OCI-LY7 (cell line): ENCODE measurements at regions not wholly inside any gene's neighbourhood (a gene's known extent, or its start where the extent isn't known, plus 50 kb on each side); places are given as distances from the start of the nearest gene placed in this dataset.

Experiments used
- BruUV-seq: library from RNA; stranded (reverse); fragments of 400-500 nt; replicated peaks from 2 replicates; lab custom pipeline; 2021; lab: Mats Ljungman, UMichigan
- CTCF ChIA-PET: fragments of 300-600 bp; sonication (Branson Sonifier 250); formaldehyde crosslinking; loops from one replicate; lab custom pipeline; 2022; ENCODE audit warnings: antibody characterized with exemption; ENCODE audit not compliant: unreplicated experiment; lab: Charles Lee
- POLR2A ChIA-PET: fragments of 300-600 bp; sonication (Branson Sonifier 250); formaldehyde crosslinking; loops from one replicate; lab custom pipeline; 2022; ENCODE audit warnings: antibody characterized with exemption; lab: Charles Lee
- DNase-seq: peaks from one replicate; pipeline ENCODE4 v3.0.0-alpha.2; 2015; ENCODE audit warnings: low spot score
- H2AFZ ChIP-seq: fragments of 200-600 bp; sonication (generic), shearing (Covaris generic); 2 replicates; pipeline ENCODE4 v1.6.1; 2014; ENCODE audit warnings: mild to moderate bottlenecking, antibody characterized with exemption, low read length, moderate library complexity
- H3K27ac ChIP-seq: fragments of 200-600 bp; sonication (generic); 2 replicates; pipeline ENCODE4 v1.5.1; 2014; ENCODE audit warnings: mixed run types, low read depth, mild to moderate bottlenecking, moderate library complexity, low read length, inconsistent platforms; ENCODE audit not compliant: poor library complexity, severe bottlenecking
- H3K36me3 ChIP-seq: fragments of 200-600 bp; sonication (generic); 2 replicates; pipeline ENCODE4 v1.6.1; 2014; ENCODE audit warnings: mild to moderate bottlenecking, antibody characterized with exemption, low read length, moderate library complexity, mixed read lengths; ENCODE audit not compliant: insufficient read depth
- H3K4me1 ChIP-seq: fragments of 200-600 bp; sonication (generic); 2 replicates; pipeline ENCODE4 v1.5.1; 2014; ENCODE audit warnings: mild to moderate bottlenecking, low read length; ENCODE audit not compliant: insufficient read depth, poor library complexity, severe bottlenecking
- H3K4me2 ChIP-seq: fragments of 200-600 bp; sonication (generic); 2 replicates; pipeline ENCODE4 v1.6.1; 2014; ENCODE audit warnings: mild to moderate bottlenecking, low read length
- H3K4me3 ChIP-seq: fragments of 200-600 bp; sonication (generic); 2 replicates; pipeline ENCODE4 v1.5.1; 2014; ENCODE audit warnings: mild to moderate bottlenecking, low read depth, low read length; ENCODE audit not compliant: poor library complexity, severe bottlenecking
- H3K79me2 ChIP-seq: fragments of 200-600 bp; sonication (generic); 2 replicates; pipeline ENCODE4 v1.6.1; 2016; ENCODE audit warnings: low read depth, mild to moderate bottlenecking, low read length, moderate library complexity, mixed read lengths; ENCODE audit not compliant: insufficient read depth
- H3K9me2 ChIP-seq: fragments of 200-600 bp; sonication (generic); 2 replicates; pipeline ENCODE4 v1.6.1; 2016; ENCODE audit warnings: mild to moderate bottlenecking, low read length, mixed read lengths; ENCODE audit not compliant: insufficient read depth
- H3K9me3 ChIP-seq: fragments of 200-600 bp; sonication (generic); 2 replicates; pipeline ENCODE4 v1.6.1; 2014; ENCODE audit warnings: mild to moderate bottlenecking, mixed run types, low read length, mixed read lengths
- H4K20me1 ChIP-seq: fragments of 200-600 bp; sonication (generic); 2 replicates; pipeline ENCODE4 v1.6.1; 2014; ENCODE audit warnings: mild to moderate bottlenecking, antibody characterized with exemption, low read length, moderate library complexity, mixed read lengths; ENCODE audit not compliant: insufficient read depth
- CTCF ChIP-seq: fragments of 200-600 bp; sonication (generic); conservative IDR thresholded peaks from 2 replicates; pipeline ENCODE4 v1.5.1; 2014; ENCODE audit warnings: mild to moderate bottlenecking, antibody characterized with exemption, low read length, moderate library complexity, mixed read lengths
- EZH2phosphoT487 ChIP-seq: fragments of 200-600 bp; sonication (generic); IDR thresholded peaks from 2 replicates; pipeline ENCODE4 v1.6.1; 2018; ENCODE audit warnings: low read depth, borderline replicate concordance, mild to moderate bottlenecking, mixed run types, antibody characterized with exemption, low read length, moderate library complexity, mixed read lengths
- intact Hi-C: fragments of 100-400 bp; cut with micrococcal nuclease; formaldehyde crosslinking; loops from one replicate; pipeline ENCODE4 v1.10.0; 2022; ENCODE audit not compliant: unreplicated experiment

GRCh38 chr16:63157818-63158217 lies 1121.6 kb upstream of the CDH8 start:
- POLR2A ChIA-PET, result no interaction called here
- TF ChIP-seq EZH2phosphoT487, result no peak
- no peak for TF ChIP-seq CTCF
- Histone ChIP-seq H3K4me2 (no peak overlapping the region), H4K20me1 (no peaks in the 10 kb centered on the region), H3K9me2 (no peaks in the 10 kb centered on the region), H3K79me2 (no peaks in the 10 kb centered on the region), H3K4me1 (no peaks in the 10 kb centered on the region), H3K36me3 (no peaks in the 10 kb centered on the region), H3K4me3 (no peak overlapping the region), H2AFZ (no peak overlapping the region), H3K9me3 (no peaks in the 10 kb centered on the region), H3K27ac (no peak overlapping the region)
- intact Hi-C loops, result no loop called here
- CTCF ChIA-PET, result no interaction called here
- no peak for DNase-seq
- BruUV-seq, result no TSS peak

- TF ChIP-seq CTCF (no peak), EZH2phosphoT487 (no peak)
- Histone ChIP-seq H3K36me3 (no peaks in the 10 kb centered on the region), H3K4me2 (no peak overlapping the region), H3K9me3 (no peaks in the 10 kb centered on the region), H3K9me2 (no peaks in the 10 kb centered on the region), H3K4me1 (no peaks in the 10 kb centered on the region), H3K79me2 (no peaks in the 10 kb centered on the region), H4K20me1 (no peaks in the 10 kb centered on the region), H3K4me3 (no peak overlapping the region), H3K27ac (no peak overlapping the region), H2AFZ (no peak overlapping the region)
- intact Hi-C loops, result no loop called here
- BruUV-seq, result no TSS peak
- CTCF ChIA-PET, result no interaction called here
- POLR2A ChIA-PET, result no interaction called here
- DNase-seq, result no peak
Measured at GRCh38 chr16:63146251-63146650, 1110.0 kb upstream of the CDH8 start.

- H3K9me2 ChIP-seq, result no peaks in the 10 kb centered on the region
- H2AFZ ChIP-seq, result no peak overlapping the region
- no peaks in the 10 kb centered on the region for H3K4me1 ChIP-seq
- no TSS peak for BruUV-seq
- no peaks in the 10 kb centered on the region for H3K9me3 ChIP-seq
- intact Hi-C loops, result no loop called here
- no peak for TF ChIP-seq EZH2phosphoT487
- TF ChIP-seq CTCF, result no peak
- H3K4me2 ChIP-seq, result no peak overlapping the region
- POLR2A ChIA-PET, result no interaction called here
- no peak for DNase-seq
- no peaks in the 10 kb centered on the region for H3K79me2 ChIP-seq
- CTCF ChIA-PET, result no interaction called here
- no peaks in the 10 kb centered on the region for H3K36me3 ChIP-seq
- H4K20me1 ChIP-seq, result no peaks in the 10 kb centered on the region
- H3K27ac ChIP-seq, result no peak overlapping the region
- H3K4me3 ChIP-seq, result no peak overlapping the region
Measured at GRCh38 chr16:63145411-63145810, 1109.2 kb upstream of the CDH8 start.
